Ovary (tissue), 3 donors: ENCODE measurements at regions not wholly inside any gene's neighbourhood (a gene's known extent, or its start where the extent isn't known, plus 50 kb on each side); places are given as distances from the start of the nearest gene placed in this dataset.

Source experiments
- CTCF ChIP-seq, 3 donors: fragments of 450-650 bp in 2 of 3; fragments of 200-600 bp in 1 of 3; IDR thresholded peaks; one replicate each; pipeline versions ENCODE4 v1.5.1 to v1.8.0; 2016 to 2022; ENCODE audit warnings: antibody characterized with exemption in 3 of 3, mild to moderate bottlenecking in 1 of 3
- EP300 ChIP-seq: sonication (generic); formaldehyde crosslinking; IDR thresholded peaks from one replicate; pipeline ENCODE4 v1.6.1; 2017; ENCODE audit warnings: antibody characterized with exemption
- donor health status: DM: no; HTN: no; CAD: no.

DNA sequence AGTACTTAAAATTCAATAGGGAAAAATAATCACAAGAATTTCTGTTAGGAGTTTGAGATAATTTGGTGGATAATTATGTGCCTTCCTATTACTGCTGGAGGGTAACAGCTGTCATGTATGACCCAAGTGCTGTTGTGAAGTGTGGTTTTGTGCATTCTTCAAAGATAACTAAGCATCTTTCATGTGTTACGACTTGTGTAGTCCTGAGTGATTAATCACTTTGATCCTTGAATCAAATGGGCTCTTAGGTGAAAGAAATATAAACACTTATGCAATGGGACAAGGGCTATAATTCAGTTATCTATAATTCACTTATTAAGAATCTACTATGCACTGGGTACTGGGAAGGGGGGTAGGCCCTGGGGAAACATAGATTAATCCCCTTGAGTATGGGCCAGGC is 89.0 kb downstream of the CH25H start:
- TF ChIP-seq CTCF (IDR thresholded peaks at IDR 0.05): no peak
- no peak for TF ChIP-seq EP300
